GM12873 (cell line): ENCODE measurements at regions not wholly inside any gene's neighbourhood (a gene's known extent, or its start where the extent isn't known, plus 50 kb on each side); places are given as distances from the start of the nearest gene placed in this dataset.

Source experiments
- TF ChIP-seq, protein P1 (sequence below): IDR thresholded peaks from 2 replicates; pipeline ENCODE4 v1.5.1; 2012; ENCODE audit warnings: low read depth, mild to moderate bottlenecking, moderate library complexity, low read length, control low read depth; ENCODE audit not compliant: insufficient read depth; ENCODE audit errors: missing control alignments

DNA sequence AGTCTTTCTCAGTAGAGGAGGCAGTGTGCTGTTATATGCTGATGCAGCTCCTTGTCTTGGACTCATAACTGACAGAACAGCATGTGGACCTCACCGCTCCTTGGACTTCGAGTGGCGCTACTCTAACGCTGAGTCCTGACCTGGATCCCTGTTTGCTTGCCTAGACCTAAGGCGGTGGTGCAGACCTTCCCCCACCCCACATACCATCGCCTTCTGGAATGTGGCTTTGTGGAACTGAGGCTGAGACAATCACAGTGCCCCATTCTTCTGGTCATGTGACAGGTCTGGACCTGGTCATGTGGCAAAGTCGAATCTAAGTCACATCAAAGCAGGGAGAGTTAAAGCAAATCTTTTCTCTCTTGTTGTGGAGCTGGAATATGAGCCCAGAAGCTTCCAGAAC, 190.7 kb upstream of the MKI67 start:
- TF ChIP-seq, protein P1, sequence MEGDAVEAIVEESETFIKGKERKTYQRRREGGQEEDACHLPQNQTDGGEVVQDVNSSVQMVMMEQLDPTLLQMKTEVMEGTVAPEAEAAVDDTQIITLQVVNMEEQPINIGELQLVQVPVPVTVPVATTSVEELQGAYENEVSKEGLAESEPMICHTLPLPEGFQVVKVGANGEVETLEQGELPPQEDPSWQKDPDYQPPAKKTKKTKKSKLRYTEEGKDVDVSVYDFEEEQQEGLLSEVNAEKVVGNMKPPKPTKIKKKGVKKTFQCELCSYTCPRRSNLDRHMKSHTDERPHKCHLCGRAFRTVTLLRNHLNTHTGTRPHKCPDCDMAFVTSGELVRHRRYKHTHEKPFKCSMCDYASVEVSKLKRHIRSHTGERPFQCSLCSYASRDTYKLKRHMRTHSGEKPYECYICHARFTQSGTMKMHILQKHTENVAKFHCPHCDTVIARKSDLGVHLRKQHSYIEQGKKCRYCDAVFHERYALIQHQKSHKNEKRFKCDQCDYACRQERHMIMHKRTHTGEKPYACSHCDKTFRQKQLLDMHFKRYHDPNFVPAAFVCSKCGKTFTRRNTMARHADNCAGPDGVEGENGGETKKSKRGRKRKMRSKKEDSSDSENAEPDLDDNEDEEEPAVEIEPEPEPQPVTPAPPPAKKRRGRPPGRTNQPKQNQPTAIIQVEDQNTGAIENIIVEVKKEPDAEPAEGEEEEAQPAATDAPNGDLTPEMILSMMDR, result no peak

DNA sequence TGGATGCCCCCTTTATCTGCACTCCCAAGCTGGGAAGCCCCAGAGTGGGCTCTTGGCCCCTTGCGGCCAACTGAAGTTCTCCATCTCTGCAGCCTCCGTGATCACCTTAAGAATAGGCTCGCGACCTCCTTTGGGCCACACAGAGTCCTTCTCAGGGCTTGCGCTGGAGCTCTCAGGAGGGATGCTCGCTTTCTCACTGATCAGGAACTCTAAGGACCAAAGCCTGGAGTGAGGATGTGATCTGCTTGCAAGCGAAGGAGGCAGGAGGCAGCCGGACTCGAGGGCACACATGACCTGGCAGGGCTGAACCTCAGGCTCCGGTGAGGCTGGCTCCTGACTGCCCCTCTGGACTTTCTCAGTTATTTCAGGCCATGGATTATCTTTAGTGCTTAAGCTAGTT, 192.1 kb upstream of the MKI67 start:
- TF ChIP-seq, protein P1, result no peak

DNA sequence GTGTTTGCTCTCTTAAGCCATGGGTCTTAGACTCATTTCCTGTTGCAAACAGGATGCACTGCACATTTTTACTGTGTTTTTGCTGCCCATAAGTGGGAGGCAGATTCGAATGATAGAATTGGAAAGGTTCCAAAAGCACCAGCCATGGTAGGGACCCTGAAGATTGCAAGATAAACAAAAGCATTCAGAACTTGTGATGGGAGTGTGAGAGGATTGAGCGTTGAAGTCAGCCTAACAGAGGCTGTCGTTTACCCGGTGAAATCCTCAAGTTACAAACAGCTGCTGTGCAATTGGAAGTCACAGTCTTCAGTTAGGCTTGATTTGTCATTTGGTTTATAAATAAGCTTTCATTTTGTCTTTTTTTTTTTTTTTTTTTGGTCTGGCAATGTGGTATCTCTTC, 192.7 kb upstream of the MKI67 start:
- TF ChIP-seq, protein P1, result no peak

DNA sequence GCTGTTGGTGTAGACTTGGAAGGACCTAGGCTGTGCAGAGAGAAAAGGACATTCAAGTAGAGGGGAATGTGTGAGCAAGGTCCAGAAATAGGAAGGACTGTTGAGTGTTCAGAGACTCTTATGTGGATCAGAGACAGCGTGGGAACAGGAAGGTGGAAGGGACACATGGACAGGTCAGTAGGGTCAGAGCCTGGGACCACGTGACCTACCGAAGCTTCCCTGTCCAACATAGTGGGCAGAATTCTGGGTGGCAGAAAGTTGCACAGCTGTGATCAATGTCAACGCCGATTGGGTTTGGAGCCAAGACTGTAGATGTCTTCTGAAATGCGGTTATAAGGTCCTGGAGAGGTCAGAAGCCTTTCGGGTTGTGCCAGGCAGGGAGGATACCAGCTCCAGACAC, 195.9 kb upstream of the MKI67 start:
- TF ChIP-seq, protein P1, result no peak

DNA sequence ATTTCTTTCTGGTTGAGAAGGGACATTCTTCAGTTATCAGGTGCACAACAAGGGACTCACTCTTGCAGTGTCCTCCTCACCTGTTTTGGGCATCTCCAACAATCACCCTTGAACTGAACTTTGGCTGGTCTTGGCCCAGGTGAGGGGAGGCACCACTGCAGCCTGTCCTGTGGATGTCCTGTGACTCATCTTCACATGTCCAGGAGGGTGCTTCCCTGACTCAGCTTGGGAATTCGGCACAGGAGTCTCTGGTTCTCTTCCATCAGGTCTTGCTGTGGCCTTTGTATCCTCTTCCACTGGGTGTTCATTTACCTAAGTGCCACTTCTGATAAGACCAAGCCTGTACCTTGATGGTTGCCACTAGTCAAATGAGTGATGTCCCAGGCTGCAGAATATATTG, 196.7 kb upstream of the MKI67 start:
- TF ChIP-seq, protein P1, result no peak

GRCh38 chr10:128324058-128324827, 198.0 kb upstream of the MKI67 start:
- TF ChIP-seq, protein P1, result peak; percentile 29

- TF ChIP-seq, protein P1, result no peak
Observed at GRCh38 chr10:128325788-128326187, 199.6 kb upstream of the MKI67 start.
